Neutrophil (primary cell): ENCODE measurements at regions not wholly inside any gene's neighbourhood (a gene's known extent, or its start where the extent isn't known, plus 50 kb on each side); places are given as distances from the start of the nearest gene placed in this dataset.

ENCODE experiments used
- H3K27ac ChIP-seq: fragments of 200-600 bp; sonication (generic); 2 replicates; pipeline ENCODE4 v1.5.1; 2016; ENCODE audit warnings: mild to moderate bottlenecking, moderate library complexity
- H3K27me3 ChIP-seq: fragments of 200-600 bp; sonication (generic); 2 replicates; pipeline ENCODE4 v1.6.0; 2016; ENCODE audit warnings: mild to moderate bottlenecking
- H3K36me3 ChIP-seq: fragments of 200-600 bp; sonication (generic); 2 replicates; pipeline ENCODE4 v1.5.1; 2017
- H3K4me1 ChIP-seq, 2 experiments: fragments of 200-600 bp in 1 of 2; sonication (generic) in 1 of 2; 1 replicate in 1 of 2; 2 replicates in 1 of 2; pipeline versions ENCODE4 v1.5.1 to v1.6.1; 2013 to 2016; ENCODE audit warnings: low read depth in 1 of 2, low read length in 1 of 2, mild to moderate bottlenecking in 1 of 2, moderate library complexity in 1 of 2; ENCODE audit not compliant: control insufficient read depth in 1 of 2, insufficient read depth in 1 of 2
- H3K4me3 ChIP-seq, 2 experiments: fragments of 200-600 bp in 1 of 2; sonication (generic) in 1 of 2; 1 replicate in 1 of 2; 2 replicates in 1 of 2; pipeline ENCODE4 v1.5.1; 2013 to 2016; ENCODE audit warnings: low read depth in 1 of 2, low read length in 1 of 2, mild to moderate bottlenecking in 1 of 2, moderate library complexity in 1 of 2
- H3K9me3 ChIP-seq: fragments of 200-600 bp; sonication (generic); 2 replicates; pipeline ENCODE4 v1.5.1; 2016
- CTCF ChIP-seq: fragments of 200-600 bp; sonication (generic); IDR thresholded peaks from 2 replicates; pipeline ENCODE4 v1.5.1; 2016; ENCODE audit warnings: antibody characterized with exemption

DNA sequence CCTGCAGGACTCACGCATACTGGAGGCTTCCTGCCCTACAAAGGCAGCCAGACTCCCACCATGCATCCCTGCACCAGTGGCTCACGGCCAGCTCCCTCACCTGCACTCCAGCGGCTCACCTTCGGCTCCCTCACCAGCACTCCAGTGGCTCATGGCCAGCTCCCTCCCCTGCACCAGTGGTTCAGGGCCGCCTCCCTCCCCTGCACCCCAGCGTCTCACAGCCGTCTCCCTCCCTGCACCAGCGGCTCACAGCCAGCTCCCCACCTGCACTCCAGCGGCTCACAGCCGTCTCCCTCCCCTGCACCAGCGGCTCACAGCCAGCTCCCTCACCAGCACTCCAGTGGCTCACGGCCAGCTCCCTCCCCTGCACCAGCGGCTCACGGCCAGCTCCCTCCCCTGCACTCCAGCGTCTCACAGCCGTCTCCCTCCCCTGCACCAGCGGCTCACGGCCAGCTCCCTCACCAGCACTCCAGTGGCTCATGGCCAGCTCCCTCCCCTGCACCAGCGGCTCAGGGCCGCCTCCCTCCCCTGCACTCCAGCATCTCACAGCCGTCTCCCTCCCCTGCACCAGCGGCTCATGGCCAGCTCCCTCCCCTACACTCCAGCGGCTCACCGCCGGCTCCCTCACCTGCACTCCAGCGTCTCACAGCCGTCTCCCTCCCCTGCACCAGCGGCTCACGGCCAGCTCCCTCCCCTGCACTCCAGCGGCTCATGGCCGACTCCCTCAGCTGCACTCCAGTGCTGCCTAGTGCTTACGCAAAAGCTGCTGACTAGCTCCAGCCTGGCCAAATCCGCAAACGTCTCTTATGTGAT, 324.5 kb downstream of the NPHP4 start:
- no peaks in the 10 kb centered on the region for H3K9me3 ChIP-seq
- no peaks in the 10 kb centered on the region for H3K4me1 ChIP-seq
- H3K36me3 ChIP-seq: no peaks in the 10 kb centered on the region
- H3K4me3 ChIP-seq: no peak overlapping the region
- H3K27me3 ChIP-seq: peaks cover 3% of the 10 kb centered on the region
- TF ChIP-seq CTCF: no peak
- H3K27ac ChIP-seq: no peak overlapping the region

DNA sequence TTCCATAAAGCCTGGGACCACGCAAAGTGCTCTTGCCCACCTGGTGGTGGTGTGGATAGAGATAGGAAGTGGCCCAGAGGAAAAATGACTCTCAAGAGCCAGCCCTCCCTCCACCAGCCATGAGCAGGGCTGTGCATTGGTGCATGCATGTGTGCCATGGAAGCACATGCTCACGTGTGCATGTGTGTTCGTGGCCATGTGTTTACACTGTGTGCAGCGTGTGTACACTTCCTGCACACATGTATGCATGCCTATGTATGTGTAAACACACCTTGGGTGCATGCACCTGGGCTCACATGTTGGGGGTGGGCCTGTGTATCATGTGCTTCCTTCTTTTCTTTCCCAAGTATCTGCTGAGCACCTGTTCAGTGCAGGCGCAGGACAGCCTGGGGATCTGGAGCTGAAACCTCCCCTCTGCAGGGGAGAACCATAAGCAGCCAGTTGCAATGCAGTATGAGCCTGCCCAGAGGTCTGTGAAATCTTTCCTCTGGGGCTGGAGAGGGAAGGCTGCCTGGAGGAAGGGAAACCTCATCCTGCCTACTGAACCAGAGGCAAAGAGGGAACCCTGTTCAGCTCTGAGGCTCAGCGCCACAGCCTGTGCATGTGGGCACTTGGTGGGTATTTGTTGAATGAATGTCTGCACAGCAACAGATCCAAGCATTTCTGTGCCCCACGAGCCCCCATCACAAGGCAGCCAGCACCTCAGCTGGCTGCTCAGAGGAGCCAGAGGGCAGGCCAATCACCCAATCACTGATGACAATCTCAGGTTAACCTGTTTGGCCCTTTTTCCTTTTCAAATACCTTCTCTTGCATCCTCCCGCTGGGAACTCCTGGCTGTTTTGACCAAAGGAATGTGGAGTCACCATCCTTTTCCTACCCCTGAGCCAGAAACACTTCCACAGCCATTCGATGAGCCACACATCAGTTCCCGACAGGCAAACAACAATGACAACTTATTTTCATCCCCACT, 327.0 kb downstream of the NPHP4 start:
- Histone ChIP-seq H3K4me3 (no peak overlapping the region), H3K36me3 (no peaks in the 10 kb centered on the region), H3K27me3 (peaks cover 5% of the 10 kb centered on the region), H3K27ac (no peak overlapping the region), H3K9me3 (no peaks in the 10 kb centered on the region), H3K4me1 (no peaks in the 10 kb centered on the region)
- no peak for TF ChIP-seq CTCF

DNA sequence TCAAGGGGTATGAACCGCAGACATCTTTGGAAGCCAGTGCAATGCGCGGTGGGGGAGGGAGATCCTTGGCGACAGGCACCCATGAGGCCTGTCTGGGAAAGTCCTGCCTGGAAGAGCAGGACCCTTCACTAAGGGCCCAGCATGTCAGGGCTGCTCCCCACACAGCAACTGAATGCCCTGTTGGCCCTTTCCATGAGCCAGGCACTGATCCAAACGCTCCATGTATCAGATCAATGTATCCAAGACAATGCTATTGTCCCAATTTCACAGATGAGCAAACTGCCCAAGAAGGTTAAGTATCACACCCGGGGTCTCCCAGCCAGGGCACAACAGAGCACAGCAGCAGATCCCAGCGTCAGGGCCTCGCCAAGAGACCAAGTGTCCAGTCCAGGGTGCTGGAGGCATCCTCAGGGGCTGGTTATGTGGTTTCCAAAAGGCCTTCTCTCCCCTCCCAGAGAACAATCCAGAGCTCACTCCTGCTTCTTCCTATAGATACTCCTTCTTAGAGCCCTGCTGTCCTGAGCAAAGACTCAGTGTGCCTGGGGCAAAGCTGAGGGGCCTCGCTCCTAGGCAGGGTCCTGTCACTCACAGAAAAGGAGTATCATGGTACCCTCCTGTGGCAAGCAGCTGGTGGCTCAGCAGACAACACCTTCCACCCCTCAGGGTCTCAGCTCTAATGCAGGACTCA, 328.0 kb downstream of the NPHP4 start:
- Histone ChIP-seq H3K4me1 (no peaks in the 10 kb centered on the region), H3K27ac (no peak overlapping the region), H3K27me3 (peaks cover 7% of the 10 kb centered on the region), H3K9me3 (no peaks in the 10 kb centered on the region), H3K4me3 (no peak overlapping the region), H3K36me3 (no peaks in the 10 kb centered on the region)
- TF ChIP-seq CTCF: no peak

- no peaks in the 10 kb centered on the region for H3K36me3 ChIP-seq
- no peak overlapping the region for H3K27ac ChIP-seq
- peaks cover 7% of the 10 kb centered on the region for H3K27me3 ChIP-seq
- H3K4me3 ChIP-seq: no peak overlapping the region
- no peaks in the 10 kb centered on the region for H3K9me3 ChIP-seq
- H3K4me1 ChIP-seq: no peaks in the 10 kb centered on the region
- no peak for TF ChIP-seq CTCF
Measured at GRCh38 chr1:5662744-5663126, 329.5 kb downstream of the NPHP4 start.

GRCh38 chr1:5662086-5662743, 330.0 kb downstream of the NPHP4 start:
- Histone ChIP-seq H3K9me3 (no peaks in the 10 kb centered on the region), H3K36me3 (no peaks in the 10 kb centered on the region), H3K4me1 (no peaks in the 10 kb centered on the region), H3K27me3 (peaks cover 7% of the 10 kb centered on the region), H3K27ac (no peak overlapping the region), H3K4me3 (no peak overlapping the region)
- TF ChIP-seq CTCF: no peak
